ENCODE measurements at regions not wholly inside any gene's neighbourhood (a gene's known extent, or its start where the extent isn't known, plus 50 kb on each side); places are given as distances from the start of the nearest gene placed in this dataset.

GRCh38 chr20:61052776-61053442 lies 199.2 kb upstream of the CDH4 start:
- intact Hi-C loops (cut with DNase I): no loop called here
- Histone ChIP-seq H3K27me3 (no peaks in the 10 kb centered on the region), H3K9me3 (no peaks in the 10 kb centered on the region), H3K36me3 (no peaks in the 10 kb centered on the region), H3K4me3 (no peak overlapping the region), H3K4me1 (no peaks in the 10 kb centered on the region), H3K27ac (no peak overlapping the region)
- DNase-seq (ENCODE audit: low spot score in 2 of 2): no peak
- no peak for TF ChIP-seq CTCF (IDR thresholded peaks at IDR 0.05)

- intact Hi-C loops (cut with DNase I): no loop called here
- Histone ChIP-seq H3K4me1 (no peaks in the 10 kb centered on the region), H3K9me3 (no peaks in the 10 kb centered on the region), H3K4me3 (no peak overlapping the region), H3K27ac (no peak overlapping the region), H3K36me3 (no peaks in the 10 kb centered on the region), H3K27me3 (no peaks in the 10 kb centered on the region)
- no peak for DNase-seq (ENCODE audit: low spot score in 2 of 2)
- TF ChIP-seq CTCF (IDR thresholded peaks at IDR 0.05): no peak
These were observed 198.6 kb upstream of the CDH4 start for GRCh38 chr20:61053487-61053886.

- no peaks in the 10 kb centered on the region for H3K36me3 ChIP-seq
- H3K9me3 ChIP-seq: no peaks in the 10 kb centered on the region
- no peak overlapping the region for H3K4me3 ChIP-seq
- H3K27ac ChIP-seq: no peak overlapping the region
- DNase-seq (ENCODE audit: low spot score in 2 of 2): no peak
- intact Hi-C loops (cut with DNase I): no loop called here
- no peaks in the 10 kb centered on the region for H3K27me3 ChIP-seq
- TF ChIP-seq CTCF (IDR thresholded peaks at IDR 0.05): no peak
- no peaks in the 10 kb centered on the region for H3K4me1 ChIP-seq
These were observed 198.2 kb upstream of the CDH4 start for GRCh38 chr20:61053889-61054288.

- TF ChIP-seq CTCF (IDR thresholded peaks at IDR 0.05): no peak
- intact Hi-C loops (cut with DNase I): no loop called here
- no peak overlapping the region for H3K4me3 ChIP-seq
- no peak for DNase-seq (ENCODE audit: low spot score in 2 of 2)
- no peaks in the 10 kb centered on the region for H3K4me1 ChIP-seq
- H3K27me3 ChIP-seq: no peaks in the 10 kb centered on the region
- no peak overlapping the region for H3K27ac ChIP-seq
- H3K36me3 ChIP-seq: no peaks in the 10 kb centered on the region
- no peaks in the 10 kb centered on the region for H3K9me3 ChIP-seq
These were observed 197.7 kb upstream of the CDH4 start for GRCh38 chr20:61054411-61054810.

GRCh38 chr20:61055180-61056010 lies 196.7 kb upstream of the CDH4 start:
- H3K4me3 ChIP-seq: no peak overlapping the region
- H3K27me3 ChIP-seq: no peaks in the 10 kb centered on the region
- no peak for TF ChIP-seq CTCF (IDR thresholded peaks at IDR 0.05)
- intact Hi-C loops (cut with DNase I): no loop called here
- no peaks in the 10 kb centered on the region for H3K36me3 ChIP-seq
- no peak overlapping the region for H3K27ac ChIP-seq
- H3K4me1 ChIP-seq: no peaks in the 10 kb centered on the region
- DNase-seq (ENCODE audit: low spot score in 2 of 2): no peak
- H3K9me3 ChIP-seq: no peaks in the 10 kb centered on the region

Measured in ascending aorta (tissue), 2 donors.